PC-9 (cell line): ENCODE measurements at regions not wholly inside any gene's neighbourhood (a gene's known extent, or its start where the extent isn't known, plus 50 kb on each side); places are given as distances from the start of the nearest gene placed in this dataset.

ENCODE experiments used
- BruUV-seq: library from RNA; stranded (reverse); fragments of 400-500 nt; replicated peaks from 2 replicates; lab custom pipeline; 2021; lab: Mats Ljungman, UMichigan
- CTCF ChIA-PET: fragments of 300-600 bp; sonication (Branson Sonifier 250); formaldehyde crosslinking; loops from one replicate; lab custom pipeline; 2022; ENCODE audit warnings: antibody characterized with exemption; lab: Charles Lee
- POLR2A ChIA-PET: fragments of 300-600 bp; sonication (Branson Sonifier 250); formaldehyde crosslinking; loops from one replicate; lab custom pipeline; 2022; ENCODE audit warnings: antibody characterized with exemption; ENCODE audit not compliant: unreplicated experiment; lab: Charles Lee
- DNase-seq, 2 experiments: peaks; one replicate each; pipeline versions ENCODE4 v3.0.0 to v3.0.0-alpha.2; 2015 to 2022; ENCODE audit warnings: mixed read lengths in 1 of 2
- H2AFZ ChIP-seq: fragments of 200-600 bp; sonication (generic); 2 replicates; pipeline ENCODE4 v1.8.1; 2017; ENCODE audit warnings: antibody characterized with exemption
- H3F3A ChIP-seq: fragments of 200-600 bp; sonication (generic); 2 replicates; pipeline ENCODE4 v1.8.1; 2017; ENCODE audit warnings: antibody characterized with exemption, mild to moderate bottlenecking, low read depth; ENCODE audit not compliant: insufficient read depth
- H3K27ac ChIP-seq: fragments of 200-600 bp; sonication (generic); 2 replicates; pipeline ENCODE4 v1.6.1; 2016; ENCODE audit warnings: mixed run types
- H3K27me3 ChIP-seq: fragments of 200-600 bp; sonication (generic); 2 replicates; pipeline ENCODE4 v1.6.1; 2016; ENCODE audit warnings: low read depth, mixed run types; ENCODE audit not compliant: insufficient read depth
- H3K36me3 ChIP-seq: fragments of 200-600 bp; sonication (generic); 2 replicates; pipeline ENCODE4 v1.6.1; 2016; ENCODE audit warnings: low read depth, mixed run types
- H3K4me1 ChIP-seq: fragments of 200-600 bp; sonication (generic); replicated peaks from 2 replicates; pipeline ENCODE4 v1.6.1; 2016; ENCODE audit warnings: mixed run types; ENCODE audit not compliant: insufficient read depth
- H3K4me2 ChIP-seq: fragments of 200-600 bp; sonication (generic); 2 replicates; pipeline ENCODE4 v1.6.1; 2017; ENCODE audit warnings: mixed run types
- H3K4me3 ChIP-seq: fragments of 200-600 bp; sonication (generic); 2 replicates; pipeline ENCODE4 v1.6.1; 2016; ENCODE audit warnings: mixed run types
- H3K79me2 ChIP-seq: fragments of 200-600 bp; sonication (generic); 2 replicates; pipeline ENCODE4 v1.6.1; 2017; ENCODE audit warnings: low read depth, mixed run types
- H3K9me2 ChIP-seq: fragments of 200-600 bp; sonication (generic); 2 replicates; pipeline ENCODE4 v1.8.1; 2017; ENCODE audit warnings: mild to moderate bottlenecking; ENCODE audit not compliant: insufficient read depth
- H3K9me3 ChIP-seq: fragments of 200-600 bp; sonication (generic); 2 replicates; pipeline ENCODE4 v1.8.1; 2016; ENCODE audit warnings: low read depth; ENCODE audit not compliant: insufficient read depth
- H4K20me1 ChIP-seq: fragments of 200-600 bp; sonication (generic); 2 replicates; pipeline ENCODE4 v1.8.1; 2017; ENCODE audit not compliant: insufficient read depth
- CTCF ChIP-seq: fragments of 200-600 bp; sonication (generic); conservative IDR thresholded peaks from 2 replicates; pipeline ENCODE4 v1.6.1; 2017; ENCODE audit warnings: mixed run types, antibody characterized with exemption, mild to moderate bottlenecking, moderate library complexity
- EZH2 ChIP-seq: fragments of 200-600 bp; sonication (generic); IDR thresholded peaks from 2 replicates; pipeline ENCODE4 v1.8.0; 2017; ENCODE audit warnings: antibody characterized with exemption, low read depth
- intact Hi-C: fragments of 100-400 bp; cut with micrococcal nuclease; formaldehyde crosslinking; loops from one replicate; pipeline ENCODE4 v1.10.0; 2022; ENCODE audit not compliant: unreplicated experiment

GRCh38 chr2:105951384-105951694, 206.6 kb downstream of the NCK2 start:
- no peaks in the 10 kb centered on the region for H3K79me2 ChIP-seq
- H3K4me1 ChIP-seq, result no peaks in the 10 kb centered on the region
- intact Hi-C loops, result no loop called here
- peaks cover 30% of the 10 kb centered on the region for H3K27me3 ChIP-seq
- DNase-seq, result no peak
- H3K4me2 ChIP-seq, result no peak overlapping the region
- no peaks in the 10 kb centered on the region for H3F3A ChIP-seq
- no peaks in the 10 kb centered on the region for H4K20me1 ChIP-seq
- H3K36me3 ChIP-seq, result no peaks in the 10 kb centered on the region
- no peaks in the 10 kb centered on the region for H3K9me3 ChIP-seq
- ChIA-PET CTCF (no interaction called here), POLR2A (no interaction called here)
- H3K4me3 ChIP-seq, result no peak overlapping the region
- no peak overlapping the region for H2AFZ ChIP-seq
- H3K9me2 ChIP-seq, result no peaks in the 10 kb centered on the region
- TF ChIP-seq CTCF (no peak), EZH2 (no peak)
- BruUV-seq, result no TSS peak
- no peak overlapping the region for H3K27ac ChIP-seq

GRCh38 chr2:105950521-105951383, 206.0 kb downstream of the NCK2 start:
- H3K4me2 ChIP-seq, result no peak overlapping the region
- DNase-seq, result no peak
- no peaks in the 10 kb centered on the region for H3K9me3 ChIP-seq
- no peaks in the 10 kb centered on the region for H3K36me3 ChIP-seq
- no peak overlapping the region for H3K27ac ChIP-seq
- CTCF ChIA-PET, result no interaction called here
- no peaks in the 10 kb centered on the region for H4K20me1 ChIP-seq
- H3K79me2 ChIP-seq, result no peaks in the 10 kb centered on the region
- no peaks in the 10 kb centered on the region for H3K4me1 ChIP-seq
- no peak overlapping the region for H2AFZ ChIP-seq
- TF ChIP-seq EZH2, result no peak
- TF ChIP-seq CTCF, result no peak
- H3K4me3 ChIP-seq, result no peak overlapping the region
- no peaks in the 10 kb centered on the region for H3K9me2 ChIP-seq
- H3F3A ChIP-seq, result no peaks in the 10 kb centered on the region
- H3K27me3 ChIP-seq, result peaks cover 24% of the 10 kb centered on the region
- BruUV-seq, result no TSS peak
- POLR2A ChIA-PET, result no interaction called here
- intact Hi-C loops, result no loop called here

- ChIA-PET POLR2A (no interaction called here), CTCF (no interaction called here)
- no peak for DNase-seq
- no peaks in the 10 kb centered on the region for H3K79me2 ChIP-seq
- no peak overlapping the region for H3K4me3 ChIP-seq
- H3K27ac ChIP-seq, result no peak overlapping the region
- no TSS peak for BruUV-seq
- H3F3A ChIP-seq, result no peaks in the 10 kb centered on the region
- TF ChIP-seq CTCF, result no peak
- TF ChIP-seq EZH2, result no peak
- H3K4me1 ChIP-seq, result no peaks in the 10 kb centered on the region
- no peak overlapping the region for H3K4me2 ChIP-seq
- no peaks in the 10 kb centered on the region for H4K20me1 ChIP-seq
- no peaks in the 10 kb centered on the region for H3K36me3 ChIP-seq
- intact Hi-C loops, result no loop called here
- no peaks in the 10 kb centered on the region for H3K9me2 ChIP-seq
- H3K27me3 ChIP-seq, result no peaks in the 10 kb centered on the region; the same call in 1 of the 2 replicates
- H3K9me3 ChIP-seq, result no peaks in the 10 kb centered on the region
- no peak overlapping the region for H2AFZ ChIP-seq
Measured at GRCh38 chr2:105943977-105944376, 199.3 kb downstream of the NCK2 start.
